IMR-90 (cell line): ENCODE measurements at regions not wholly inside any gene's neighbourhood (a gene's known extent, or its start where the extent isn't known, plus 50 kb on each side); places are given as distances from the start of the nearest gene placed in this dataset.

Experiments used
- ATAC-seq: fragments of 200-7000 bp; cut with Tn5 transposase; 2 replicates; pipeline ENCODE4 v1.9.1; 2020; ENCODE audit warnings: low read depth, mild to moderate bottlenecking, moderate library complexity
- BruUV-seq: library from RNA; stranded (reverse); fragments of 400-500 nt; replicated peaks from 2 replicates; lab custom pipeline; 2021; lab: Mats Ljungman, UMichigan
- CTCF ChIA-PET: fragments of 300-600 bp; formaldehyde crosslinking; extraction: SDS; loops from one replicate; lab custom pipeline; 2021; ENCODE audit warnings: antibody characterized with exemption; lab: Yijun Ruan, JAX
- POLR2A ChIA-PET: fragments of 300-600 bp; sonication (Branson Sonifier 250); formaldehyde crosslinking; loops from one replicate; lab custom pipeline; 2022; ENCODE audit warnings: antibody characterized with exemption; ENCODE audit not compliant: unreplicated experiment; lab: Charles Lee
- DNase-seq: peaks from one replicate; pipeline ENCODE4 v3.0.0; 2013
- H2AFZ ChIP-seq: replicated peaks from 2 replicates; pipeline ENCODE3; 2013; ENCODE audit warnings: low read length, mild to moderate bottlenecking; ENCODE audit not compliant: poor library complexity
- H2AK5ac ChIP-seq: 2 replicates; pipeline ENCODE4 v1.6.1; 2013; ENCODE audit warnings: low read depth, low read length, inconsistent platforms
- H2AK9ac ChIP-seq: replicated peaks from 2 replicates; pipeline ENCODE3; 2013; ENCODE audit warnings: mild to moderate bottlenecking, low read depth, low read length, moderate library complexity; ENCODE audit not compliant: poor library complexity
- H2BK120ac ChIP-seq: 2 replicates; pipeline ENCODE4 v1.6.1; 2013; ENCODE audit warnings: low read depth, low read length, inconsistent platforms
- H2BK15ac ChIP-seq: 3 replicates; pipeline ENCODE4 v1.6.1; 2013; ENCODE audit warnings: low read depth, low read length, inconsistent platforms
- H2BK20ac ChIP-seq: 2 replicates; pipeline ENCODE4 v1.6.1; 2013; ENCODE audit warnings: low read depth, mild to moderate bottlenecking, inconsistent platforms, low read length, moderate library complexity
- H2BK5ac ChIP-seq: 2 replicates; pipeline ENCODE4 v1.6.1; 2013; ENCODE audit warnings: mild to moderate bottlenecking, low read depth, low read length, inconsistent platforms; ENCODE audit not compliant: poor library complexity, severe bottlenecking
- H3K14ac ChIP-seq: replicated peaks from 2 replicates; pipeline ENCODE4 v1.6.1; 2013; ENCODE audit warnings: low read depth, low read length, inconsistent platforms
- H3K18ac ChIP-seq: 2 replicates; pipeline ENCODE4 v1.6.1; 2013; ENCODE audit warnings: low read depth, low read length, control low read depth
- H3K23ac ChIP-seq: 2 replicates; pipeline ENCODE4 v1.6.1; 2013; ENCODE audit warnings: low read depth, low read length, inconsistent platforms
- H3K27ac ChIP-seq: 2 replicates; pipeline ENCODE4 v1.5.1; 2013; ENCODE audit warnings: mild to moderate bottlenecking, control low read depth, low read length; ENCODE audit not compliant: insufficient read depth
- H3K27me3 ChIP-seq: 2 replicates; pipeline ENCODE4 v1.6.1; 2013; ENCODE audit warnings: low read length; ENCODE audit not compliant: control insufficient read depth, insufficient read depth
- H3K36me3 ChIP-seq: 2 replicates; pipeline ENCODE4 v1.6.1; 2013; ENCODE audit warnings: low read length, mixed read lengths; ENCODE audit not compliant: control insufficient read depth, insufficient read depth
- H3K4ac ChIP-seq: 2 replicates; pipeline ENCODE4 v1.6.1; 2013; ENCODE audit warnings: low read depth, low read length, inconsistent platforms
- H3K4me1 ChIP-seq: 2 replicates; pipeline ENCODE4 v1.6.1; 2013; ENCODE audit warnings: low read length, mixed read lengths; ENCODE audit not compliant: control insufficient read depth, insufficient read depth
- H3K4me2 ChIP-seq: 2 replicates; pipeline ENCODE4 v1.6.1; 2013; ENCODE audit warnings: low read depth, mild to moderate bottlenecking, control low read depth, low read length, moderate library complexity
- H3K4me3 ChIP-seq: 2 replicates; pipeline ENCODE4 v1.5.1; 2013; ENCODE audit warnings: low read depth, mild to moderate bottlenecking, control low read depth, low read length, moderate library complexity; ENCODE audit not compliant: insufficient read depth
- H3K56ac ChIP-seq: 2 replicates; pipeline ENCODE4 v1.6.1; 2013; ENCODE audit warnings: low read length, inconsistent platforms; ENCODE audit not compliant: insufficient read depth; ENCODE audit errors: extremely low read depth
- H3K79me1 ChIP-seq, 2 experiments: 2 replicates each; pipeline ENCODE4 v1.6.1; 2013; ENCODE audit warnings: low read length in 2 of 2, inconsistent platforms in 1 of 2, low read depth in 1 of 2
- H3K9ac ChIP-seq: 2 replicates; pipeline ENCODE4 v1.6.1; 2013; ENCODE audit warnings: low read depth, low read length, control low read depth
- H3K9me1 ChIP-seq: 2 replicates; pipeline ENCODE4 v1.6.1; 2013; ENCODE audit warnings: low read length, inconsistent platforms; ENCODE audit not compliant: insufficient read depth
- H3K9me3 ChIP-seq: 2 replicates; pipeline ENCODE4 v1.6.1; 2013; ENCODE audit warnings: low read length; ENCODE audit not compliant: control insufficient read depth, insufficient read depth
- H4K20me1 ChIP-seq: 2 replicates; pipeline ENCODE4 v1.6.1; 2013; ENCODE audit warnings: low read length, inconsistent platforms; ENCODE audit not compliant: insufficient read depth
- H4K5ac ChIP-seq: 2 replicates; pipeline ENCODE4 v1.6.1; 2013; ENCODE audit warnings: mild to moderate bottlenecking, low read depth, low read length, control low read depth
- H4K8ac ChIP-seq, 2 experiments: 2 replicates each; pipeline ENCODE4 v1.6.1; 2013; ENCODE audit warnings: low read depth in 2 of 2, low read length in 2 of 2, control low read depth in 1 of 2, inconsistent platforms in 1 of 2
- H4K91ac ChIP-seq: 2 replicates; pipeline ENCODE4 v1.6.1; 2013; ENCODE audit warnings: low read depth, low read length, inconsistent platforms; ENCODE audit not compliant: insufficient read depth
- BHLHE40 ChIP-seq: fragments of 150-350 bp; IDR thresholded peaks from 2 replicates; pipeline ENCODE4 v1.6.1; 2016; ENCODE audit warnings: mild to moderate bottlenecking, low read depth, low read length
- CHD1 ChIP-seq: IDR thresholded peaks from 2 replicates; pipeline ENCODE4 v1.6.1; 2012; ENCODE audit warnings: low read depth, low read length, improper control_type of control experiment
- FOS ChIP-seq: fragments of 150-350 bp; IDR thresholded peaks from 2 replicates; pipeline ENCODE4 v1.6.1; 2016; ENCODE audit warnings: low read depth, low read length
- MAZ ChIP-seq: IDR thresholded peaks from 2 replicates; pipeline ENCODE4 v1.6.1; 2012; ENCODE audit warnings: low read depth, mild to moderate bottlenecking, low read length, improper control_type of control experiment, moderate library complexity, borderline replicate concordance
- MXI1 ChIP-seq: IDR thresholded peaks from 2 replicates; pipeline ENCODE4 v1.6.1; 2012; ENCODE audit warnings: low read depth, mild to moderate bottlenecking, low read length, moderate library complexity, borderline replicate concordance
- NFE2L2 ChIP-seq: fragments of 150-350 bp; IDR thresholded peaks from 2 replicates; pipeline ENCODE4 v1.6.1; 2016; ENCODE audit warnings: low read depth, mild to moderate bottlenecking, low read length
- RAD21 ChIP-seq: IDR thresholded peaks from 2 replicates; pipeline ENCODE4 v1.6.1; 2012; ENCODE audit warnings: low read length, improper control_type of control experiment
- RFX5 ChIP-seq: IDR thresholded peaks from 2 replicates; pipeline ENCODE4 v1.8.0; 2012; ENCODE audit warnings: low read depth, mild to moderate bottlenecking, low read length, moderate library complexity
- SMC3 ChIP-seq: fragments of 150-350 bp; IDR thresholded peaks from 2 replicates; pipeline ENCODE4 v1.6.1; 2016; ENCODE audit warnings: low read depth, mild to moderate bottlenecking, antibody characterized with exemption, low read length, moderate library complexity
- USF2 ChIP-seq: fragments of 150-350 bp; IDR thresholded peaks from 2 replicates; pipeline ENCODE4 v1.6.1; 2017; ENCODE audit warnings: mild to moderate bottlenecking, antibody characterized with exemption, low read length, low read depth
- WGBS, 2 experiments: methylation state at CpG; one replicate each; pipeline versions ENCODE4 v1.1.5 to v1.1.7; 2013; ENCODE audit warnings: missing lambda C conversion rate in 2 of 2; ENCODE audit not compliant: insufficient read length in 1 of 2; ENCODE audit errors: extremely low coverage in 2 of 2; 5-methylcytosine and 5-hydroxymethylcytosine counted together
- dilution Hi-C: fragments of 300-500 bp; cut with HindIII; formaldehyde crosslinking; loops from one replicate; pipeline ENCODE4 v1.14.3; 2018; ENCODE audit warnings: low sequenced_read_pairs; ENCODE audit not compliant: unreplicated experiment
- in situ Hi-C: fragments of 300-500 bp; cut with MboI; formaldehyde crosslinking; loops from 3 replicates; pipeline ENCODE4 v1.14.3; 2019; ENCODE audit warnings: low sequenced_read_pairs, inconsistent platforms, mixed read lengths
- intact Hi-C: fragments of 100-400 bp; cut with micrococcal nuclease; formaldehyde crosslinking; loops from 2 replicates; pipeline ENCODE4 v1.10.0; 2022

- Histone ChIP-seq H2AFZ (peak overlapping the region; percentile 46), H3K18ac (no peak overlapping the region), H2BK20ac (peak overlapping the region; percentile 33), H3K4ac (peak overlapping the region; percentile 7; the same call in 1 of the 2 replicates), H2BK120ac (peak overlapping the region; percentile 85), H3K14ac (no peak overlapping the region), H3K36me3 (no peaks in the 10 kb centered on the region), H3K9me3 (no peaks in the 10 kb centered on the region), H3K56ac (no peak overlapping the region), H4K5ac (no peak overlapping the region), H3K23ac (no peak overlapping the region), H4K20me1 (no peaks in the 10 kb centered on the region), H4K8ac (no peak overlapping the region; a peak in 1 of 4 replicates), H2AK5ac (peak overlapping the region; percentile 75), H2BK15ac (peak overlapping the region; percentile 81; the same call in 2 of the 3 replicates), H3K27me3 (no peaks in the 10 kb centered on the region), H3K4me2 (no peak overlapping the region), H4K91ac (peak overlapping the region; percentile 53), H3K9me1 (peaks cover 23% of the 10 kb centered on the region), H2AK9ac (no peak overlapping the region), H2BK5ac (peak overlapping the region; percentile 10), H3K27ac (no peak overlapping the region), H3K9ac (no peak overlapping the region), H3K4me3 (no peak overlapping the region), H3K79me1 (peaks cover 0 to 5% of the 10 kb centered on the region in 2 experiments; a peak in 1 of 4 replicates), H3K4me1 (peaks cover 45% of the 10 kb centered on the region)
- in situ Hi-C loops = no loop called here
- TF ChIP-seq FOS (no peak), RFX5 (no peak), MAZ (no peak), RAD21 (no peak), BHLHE40 (no peak), SMC3 (no peak), USF2 (no peak), MXI1 (no peak), NFE2L2 (no peak), CHD1 (no peak)
- intact Hi-C loops = loop anchor here (10.0 kb wide), 1 partner anchor 120 kb away; no protein-coding TSS in a partner anchor
- CTCF ChIA-PET = no interaction called here
- POLR2A ChIA-PET = no interaction called here
- DNase-seq = no peak
- no CpG with 5 or more reads among the region's 9 CpGs for WGBS, 2 experiments
- no peak for ATAC-seq
- BruUV-seq = no TSS peak
- dilution Hi-C loops = no loop called here
Observed at GRCh38 chr22:44365191-44365590, 52.4 kb upstream of the SHISAL1 start.
